Cardiac septum (tissue), 1 donor: ENCODE measurements at regions not wholly inside any gene's neighbourhood (a gene's known extent, or its start where the extent isn't known, plus 50 kb on each side); places are given as distances from the start of the nearest gene placed in this dataset.

ENCODE experiments used
- DNase-seq: peaks from one replicate; pipeline ENCODE4 v3.0.0-alpha.2; 2020; ENCODE audit warnings: low spot score
- intact Hi-C: fragments of 100-400 bp; cut with DNase I; formaldehyde crosslinking; loops from one replicate; pipeline ENCODE4 v1.14.0; 2022
- donor health status: DM: no; HTN: no; CAD: no.

GRCh38 chr7:21261627-21262594 lies 166.0 kb upstream of the SP4 start:
- intact Hi-C loops: loop anchor here (10.0 kb wide), 1 partner anchor 743 kb away; no protein-coding TSS in a partner anchor
- DNase-seq: no peak

DNA sequence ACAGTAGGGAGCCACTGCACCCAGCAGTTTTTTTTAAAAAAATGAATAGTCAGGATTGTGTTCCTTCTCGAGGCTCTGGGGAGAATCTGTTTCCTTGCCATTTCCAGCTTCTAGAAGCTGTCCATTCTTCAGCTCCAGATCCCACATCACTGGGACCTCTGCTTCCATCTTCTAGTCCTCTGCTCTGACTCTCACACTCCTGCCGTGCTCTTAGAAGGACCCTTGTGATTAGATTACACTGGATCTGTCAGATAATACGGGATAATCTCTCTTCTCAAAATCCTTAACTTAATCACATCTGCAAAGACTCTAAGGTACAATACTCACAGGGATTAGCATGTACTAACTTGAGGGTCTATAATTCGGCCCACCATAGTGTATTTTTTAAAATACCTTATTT lies 158.9 kb upstream of the SP4 start:
- intact Hi-C loops: loop anchor here (10.0 kb wide), 1 partner anchor 736 kb away; no protein-coding TSS in a partner anchor
- no peak for DNase-seq

DNA sequence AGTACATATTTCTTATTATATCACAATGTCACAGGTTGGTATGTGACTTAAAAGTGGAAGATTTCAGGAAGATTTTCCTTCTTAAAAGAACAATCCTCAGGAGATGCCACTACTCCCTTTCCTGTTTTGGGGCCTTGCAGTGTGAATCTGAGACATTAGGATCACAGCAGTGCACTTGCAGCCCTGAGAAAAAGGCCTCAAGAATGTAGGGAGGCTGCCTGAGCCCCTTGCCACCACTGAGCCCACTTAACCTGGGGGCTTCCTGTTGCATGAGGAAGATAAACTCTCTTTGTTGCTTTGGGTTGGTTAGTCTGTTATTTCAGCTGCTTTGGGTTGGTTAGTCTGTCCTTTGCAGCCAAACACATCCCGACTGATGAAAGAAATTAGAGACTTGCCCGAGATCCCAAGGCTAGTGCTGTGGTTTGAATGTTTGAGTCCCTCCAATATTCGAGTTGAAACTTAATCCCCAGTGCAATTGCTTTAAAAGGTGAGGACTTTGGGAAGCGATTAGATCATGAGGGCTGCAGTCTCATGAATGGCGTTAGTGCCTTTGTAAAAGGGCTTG lies 151.3 kb upstream of the SP4 start:
- DNase-seq: no peak
- intact Hi-C loops: no loop called here

GRCh38 chr7:21278944-21279343 lies 148.9 kb upstream of the SP4 start:
- intact Hi-C loops: no loop called here
- no peak for DNase-seq

- intact Hi-C loops: no loop called here
These were observed 146.7 kb upstream of the SP4 start for GRCh38 chr7:21281193-21281592.

GRCh38 chr7:21293771-21294170 lies 134.1 kb upstream of the SP4 start:
- no peak for DNase-seq
- intact Hi-C loops: no loop called here

More at GRCh38 chr7:21281193-21281592, 146.7 kb upstream of the SP4 start:
- no peak for DNase-seq

- DNase-seq: no peak
- intact Hi-C loops: no loop called here
These were observed 128.1 kb upstream of the SP4 start for GRCh38 chr7:21299766-21300165.

DNA sequence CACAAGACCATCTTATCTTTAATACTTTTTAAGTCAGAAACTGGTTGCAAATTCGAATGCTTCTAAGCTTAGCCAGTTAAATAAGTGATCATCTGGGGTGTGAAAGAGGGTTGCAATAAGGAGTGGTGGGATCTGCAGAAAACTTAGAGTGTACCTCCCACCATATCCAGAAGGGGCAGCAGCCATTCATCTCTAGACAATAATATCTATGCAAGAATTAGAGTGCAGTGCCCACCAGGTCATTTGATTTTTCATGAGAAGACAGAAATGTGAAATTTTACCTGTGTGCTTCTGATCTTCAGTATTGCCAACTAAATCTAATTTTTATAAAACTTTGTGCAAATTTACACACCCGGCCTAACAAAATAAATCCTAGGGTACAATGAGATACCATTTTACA lies 127.2 kb upstream of the SP4 start:
- no peak for DNase-seq
- intact Hi-C loops: no loop called here

DNA sequence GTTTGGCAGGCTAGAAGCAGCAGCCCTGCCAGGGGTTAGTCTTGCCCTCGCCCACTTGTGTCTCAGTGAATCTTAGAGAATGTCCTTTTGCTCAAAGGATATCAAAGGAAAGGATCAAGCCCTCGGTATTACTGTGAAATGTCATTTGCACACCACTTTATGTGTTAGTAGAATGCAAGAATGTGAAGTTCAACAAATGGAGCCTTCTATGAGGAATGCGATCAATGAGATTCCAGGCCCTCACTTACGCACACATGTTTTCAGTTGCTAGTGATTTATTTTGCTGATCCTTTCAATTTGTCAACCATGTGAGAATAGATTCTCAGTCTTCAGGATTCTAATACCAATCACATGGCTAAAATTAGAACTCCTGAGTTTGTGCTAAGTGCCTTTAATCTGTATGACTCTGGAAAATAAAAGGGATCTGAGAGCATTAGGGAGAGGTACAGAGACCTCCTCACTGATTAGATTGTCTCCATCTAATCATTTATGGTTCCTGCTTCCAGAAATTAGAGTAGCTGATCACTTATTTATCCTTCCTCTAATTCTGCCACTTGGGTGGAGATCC lies 123.0 kb upstream of the SP4 start:
- no peak for DNase-seq
- intact Hi-C loops: no loop called here

- intact Hi-C loops: no loop called here
- DNase-seq: no peak
These were observed 122.2 kb upstream of the SP4 start for GRCh38 chr7:21305455-21306235.

DNA sequence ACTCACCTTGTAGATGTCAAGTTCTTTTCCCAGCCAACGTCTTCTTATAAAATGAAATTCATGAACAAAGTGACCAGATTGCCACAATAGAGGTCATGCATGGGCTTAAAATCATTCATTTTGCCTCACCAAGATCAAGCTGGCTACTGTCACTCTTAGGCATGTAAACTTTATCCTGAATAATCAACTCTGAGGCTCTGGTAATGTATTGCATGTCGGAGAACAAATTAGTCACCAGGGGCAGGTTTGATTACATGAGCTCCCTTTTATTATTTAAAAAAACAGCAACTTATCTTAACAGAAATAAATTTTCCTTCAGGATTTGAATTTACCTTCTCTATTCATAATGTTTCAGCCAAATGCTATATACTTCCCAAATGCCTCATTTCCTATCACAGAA lies 112.9 kb upstream of the SP4 start:
- DNase-seq: no peak
- intact Hi-C loops: no loop called here

GRCh38 chr7:21317966-21318915 lies 109.6 kb upstream of the SP4 start:
- no peak for DNase-seq
- intact Hi-C loops: no loop called here

- no peak for DNase-seq
- intact Hi-C loops: no loop called here
These were observed 109.0 kb upstream of the SP4 start for GRCh38 chr7:21318916-21319270.

GRCh38 chr7:21326241-21326640 lies 101.6 kb upstream of the SP4 start:
- intact Hi-C loops: no loop called here
- no peak for DNase-seq

GRCh38 chr7:21326921-21327320 lies 101.0 kb upstream of the SP4 start:
- intact Hi-C loops: no loop called here

GRCh38 chr7:21327422-21328409 lies 100.2 kb upstream of the SP4 start:
- no peak for DNase-seq
- intact Hi-C loops: no loop called here

More at GRCh38 chr7:21326921-21327320, 101.0 kb upstream of the SP4 start:
- no peak for DNase-seq

- no peak for DNase-seq
- intact Hi-C loops: no loop called here
These were observed 97.3 kb upstream of the SP4 start for GRCh38 chr7:21330462-21331178.
